K562 (cell line): ENCODE measurements at regions not wholly inside any gene's neighbourhood (a gene's known extent, or its start where the extent isn't known, plus 50 kb on each side); places are given as distances from the start of the nearest gene placed in this dataset.

Experiments used
- ATAC-seq: fragments of 200-7000 bp; cut with Tn5 transposase; 3 replicates; pipeline ENCODE4 v1.9.1; 2020; ENCODE audit warnings: moderate library complexity
- BruUV-seq: library from RNA; stranded (reverse); fragments of 400-500 nt; replicated peaks from 2 replicates; lab custom pipeline; 2021; lab: Mats Ljungman, UMichigan
- CTCF ChIA-PET: fragments of 300-600 bp; formaldehyde crosslinking; extraction: SDS; loops from one replicate; lab custom pipeline; 2021; ENCODE audit warnings: low intra/inter-chr PET ratio; lab: Yijun Ruan, JAX
- POLR2A ChIA-PET: fragments of 300-600, 350-650 bp; sonication (Branson Sonifier 250); formaldehyde crosslinking; extraction: SDS; loops from one replicate; lab custom pipeline; 2021; ENCODE audit warnings: antibody characterized with exemption, inconsistent platforms; lab: Yijun Ruan, JAX
- DNase-seq, 4 experiments: peaks; one replicate each; pipeline versions ENCODE4 v3.0.0 to v3.0.0-alpha.2; 2011 to 2018; ENCODE audit warnings: low spot score in 3 of 4, mixed read lengths in 3 of 4; ENCODE audit errors: extremely low read depth in 1 of 4
- FAIRE-seq: peaks from 2 replicates; lab custom pipeline; 2011; peaks lifted over from hg19 to GRCh38; lab: Jason Lieb, UNC
- H2AFZ ChIP-seq: 2 replicates; pipeline ENCODE4 v1.6.0; 2011; ENCODE audit warnings: low read depth, low read length, control low read depth, inconsistent platforms
- H3K27ac ChIP-seq: fragments of 200-600 bp; 3 replicates; pipeline ENCODE4 v1.8.0; 2011; ENCODE audit warnings: low read depth, mild to moderate bottlenecking, control low read depth, inconsistent platforms, low read length, moderate library complexity, mixed read lengths; ENCODE audit errors: extremely low read depth
- H3K27me3 ChIP-seq, 2 experiments: fragments of 300-600 bp in 1 of 2; 2 replicates in 1 of 2; 3 replicates in 1 of 2; pipeline versions ENCODE4 v1.6.0 to v1.8.0; 2011; ENCODE audit warnings: inconsistent platforms in 2 of 2, low read length in 2 of 2, mild to moderate bottlenecking in 1 of 2, mixed read lengths in 1 of 2, moderate library complexity in 1 of 2; ENCODE audit not compliant: control insufficient read depth in 2 of 2, insufficient read depth in 2 of 2
- H3K36me3 ChIP-seq: fragments of 300-600 bp; 3 replicates; pipeline ENCODE4 v1.8.0; 2011; ENCODE audit warnings: mild to moderate bottlenecking, low read length, inconsistent platforms; ENCODE audit not compliant: control insufficient read depth, insufficient read depth
- H3K4me1 ChIP-seq, 2 experiments: fragments of 200-600 bp in 1 of 2; replicated peaks in 1 of 2; 2 replicates in 1 of 2; 3 replicates in 1 of 2; pipeline versions ENCODE4 v1.5.1 to v1.8.0; 2011; ENCODE audit warnings: inconsistent platforms in 2 of 2, low read length in 2 of 2, mild to moderate bottlenecking in 1 of 2, mixed read lengths in 1 of 2, moderate library complexity in 1 of 2; ENCODE audit not compliant: control insufficient read depth in 2 of 2, insufficient read depth in 2 of 2
- H3K4me2 ChIP-seq: 2 replicates; pipeline ENCODE4 v1.6.1; 2011; ENCODE audit warnings: low read length, control low read depth, inconsistent platforms, mixed read lengths; ENCODE audit not compliant: insufficient read depth
- H3K4me3 ChIP-seq: fragments of 200-600 bp; sonication (generic), shearing (Covaris generic); 2 replicates; pipeline ENCODE4 v1.5.1; 2016; ENCODE audit warnings: control low read depth, inconsistent platforms
- H3K79me2 ChIP-seq: fragments of 200-600 bp; 3 replicates; pipeline ENCODE4 v1.8.0; 2011; ENCODE audit warnings: low read length, inconsistent platforms; ENCODE audit not compliant: control insufficient read depth, insufficient read depth
- H3K9ac ChIP-seq, 2 experiments: 2 replicates each; pipeline versions ENCODE4 v1.6.0 to v1.6.1; 2011; ENCODE audit warnings: low read depth in 2 of 2, low read length in 2 of 2, control low read depth in 1 of 2, inconsistent platforms in 1 of 2, mild to moderate bottlenecking in 1 of 2, mixed read lengths in 1 of 2; ENCODE audit not compliant: insufficient read depth in 1 of 2
- H3K9me1 ChIP-seq: one replicate; pipeline ENCODE4 v1.6.0; 2011; ENCODE audit warnings: inconsistent platforms, mild to moderate bottlenecking, low read length, moderate library complexity; ENCODE audit not compliant: control insufficient read depth, insufficient read depth
- H3K9me3 ChIP-seq: replicated peaks from 2 replicates; pipeline ENCODE4 v1.5.1; 2011; ENCODE audit warnings: low read depth, low read length, inconsistent platforms; ENCODE audit not compliant: control insufficient read depth, insufficient read depth
- H4K20me1 ChIP-seq: replicated peaks from 2 replicates; pipeline ENCODE4 v1.6.1; 2011; ENCODE audit warnings: low read length, inconsistent platforms, mixed read lengths; ENCODE audit not compliant: control insufficient read depth, insufficient read depth
- ATF7 ChIP-seq: fragments of 450-650 bp; IDR thresholded peaks from 2 replicates; pipeline ENCODE4 v1.7.1; 2014; ENCODE audit warnings: mild to moderate bottlenecking, moderate library complexity
- E4F1 ChIP-seq: fragments of 250-450 bp; sonication (Bioruptor Pico); IDR thresholded peaks from 2 replicates; pipeline ENCODE4 v1.5.0; 2021; ENCODE audit warnings: mild to moderate bottlenecking, borderline replicate concordance
- ESRRB ChIP-seq: fragments of 250-450 bp; sonication (Bioruptor Pico); IDR thresholded peaks from 2 replicates; pipeline ENCODE4 v1.5.0; 2020; ENCODE audit warnings: mild to moderate bottlenecking, moderate library complexity, borderline replicate concordance
- FOXJ2 ChIP-seq: fragments of 200-800 bp; sonication (Bioruptor generic); IDR thresholded peaks from 2 replicates; pipeline ENCODE4 v1.6.1; 2016; ENCODE audit warnings: missing genetic modification characterization, missing compliant biosample characterization
- GTF2A2 ChIP-seq: IDR thresholded peaks from 2 replicates; pipeline ENCODE4 v1.6.1; 2016; ENCODE audit warnings: mild to moderate bottlenecking, missing genetic modification characterization, missing compliant biosample characterization
- HOMEZ ChIP-seq: fragments of 250-450 bp; sonication (Bioruptor Pico); IDR thresholded peaks from 2 replicates; pipeline ENCODE4 v1.4.0; 2020; ENCODE audit warnings: mild to moderate bottlenecking, moderate library complexity
- MAZ ChIP-seq, 2 experiments: fragments of 450-650 bp in 1 of 2; sonication (generic) in 1 of 2; formaldehyde crosslinking; IDR thresholded peaks in 1 of 2; conservative IDR thresholded peaks in 1 of 2; 2 replicates each; pipeline versions ENCODE4 v1.4.0 to v1.5.0; 2020; ENCODE audit warnings: mild to moderate bottlenecking in 1 of 2, missing genetic modification reagents in 1 of 2
- RAD51 ChIP-seq: fragments of 450-650 bp; IDR thresholded peaks from 2 replicates; pipeline ENCODE4 v1.7.1; 2016; ENCODE audit warnings: low read depth, mild to moderate bottlenecking, borderline replicate concordance
- RBM25 ChIP-seq: fragments of 200-400 bp; formaldehyde crosslinking; IDR thresholded peaks from 2 replicates; pipeline ENCODE4 v1.6.1; 2018; ENCODE audit warnings: low read length, low read depth, moderate library complexity; ENCODE audit not compliant: severe bottlenecking
- SAP30 ChIP-seq: fragments of 200-600 bp; sonication (generic); IDR thresholded peaks from 2 replicates; pipeline ENCODE4 v1.6.1; 2012; ENCODE audit warnings: borderline replicate concordance, low read depth, mild to moderate bottlenecking, moderate library complexity, low read length, control low read depth, inconsistent platforms; ENCODE audit not compliant: insufficient read depth, poor library complexity, severe bottlenecking
- SIN3A ChIP-seq, 2 experiments: fragments of 150-350 bp in 1 of 2; IDR thresholded peaks; 2 replicates each; pipeline ENCODE4 v1.6.1; 2011 to 2016; ENCODE audit warnings: borderline replicate concordance in 2 of 2, low read depth in 2 of 2, low read length in 2 of 2, mild to moderate bottlenecking in 2 of 2, moderate library complexity in 2 of 2; ENCODE audit not compliant: control insufficient read depth in 1 of 2
- ZFP36 ChIP-seq: fragments of 150-350 bp; IDR thresholded peaks from 2 replicates; pipeline ENCODE4 v1.6.1; 2018; ENCODE audit warnings: low read length, low read depth; ENCODE audit not compliant: partially characterized antibody
- ZNF324 ChIP-seq: fragments of 250-450 bp; sonication (Bioruptor Pico); IDR thresholded peaks from 2 replicates; pipeline ENCODE4 v1.4.0; 2020; ENCODE audit warnings: mild to moderate bottlenecking
- ZNF639 ChIP-seq, 2 experiments: fragments of 200-800 bp in 1 of 2; sonication (Bioruptor generic) in 1 of 2; sonication (generic) in 1 of 2; formaldehyde crosslinking in 1 of 2; IDR thresholded peaks in 1 of 2; conservative IDR thresholded peaks in 1 of 2; 2 replicates each; pipeline versions ENCODE4 v1.5.0 to v1.6.1; 2016 to 2020; ENCODE audit warnings: missing compliant biosample characterization in 1 of 2, missing genetic modification characterization in 1 of 2, missing genetic modification reagents in 1 of 2
- ZNF668 ChIP-seq: fragments of 250-450 bp; sonication (Bioruptor Pico); IDR thresholded peaks from 2 replicates; pipeline ENCODE4 v1.8.0; 2022; ENCODE audit warnings: mild to moderate bottlenecking, inconsistent platforms
- WGBS: fragments of 100-300 bp; shearing (Covaris generic); methylation state at CpG from one replicate; pipeline ENCODE4 v1.1.6; 2016; ENCODE audit warnings: low coverage, mixed read lengths; ENCODE audit not compliant: insufficient coverage; ENCODE audit errors: missing lambda C conversion rate; 5-methylcytosine and 5-hydroxymethylcytosine counted together
- in situ Hi-C: fragments of 300-500 bp; cut with MboI; formaldehyde crosslinking; loops from 4 replicates; pipeline ENCODE4 v1.15.0; 2018; ENCODE audit warnings: inconsistent platforms, mixed read lengths
- intact Hi-C: fragments of 100-400 bp; cut with micrococcal nuclease; formaldehyde crosslinking; loops from 2 replicates; pipeline ENCODE4 v1.14.2; 2022

- no TSS peak for BruUV-seq
- H3K4me3 ChIP-seq: no peak overlapping the region
- peak overlapping the region; percentile 10 for H2AFZ ChIP-seq
- ChIA-PET POLR2A (interaction anchor here (0.7 to 3.2 kb wide), 13 partner anchors 8 to 472 kb away, joined by 3 to 11 read pairs (median 5); partner anchors contain the start of genes HBP1 and PIK3CG), CTCF (interaction anchor here (0.6 kb wide), 1 partner anchor 9 kb away, joined by 3 read pairs; no protein-coding TSS in a partner anchor)
- intact Hi-C loops: loop anchor here (2.0 kb wide), 1 partner anchor 47 kb away; no protein-coding TSS in a partner anchor
- 7% methylated on average over 3 of the region's 3 CpGs for WGBS
- no peaks in the 10 kb centered on the region for H3K36me3 ChIP-seq
- H3K27me3 ChIP-seq: no peaks in the 10 kb centered on the region
- FAIRE-seq: no peak
- no peak overlapping the region for H3K4me2 ChIP-seq
- H3K27ac ChIP-seq: no peak overlapping the region
- H3K9me1 ChIP-seq: no peaks in the 10 kb centered on the region
- H3K9me3 ChIP-seq: no peaks in the 10 kb centered on the region
- no peak for DNase-seq
- no peaks in the 10 kb centered on the region for H4K20me1 ChIP-seq
- in situ Hi-C loops: no loop called here
- H3K79me2 ChIP-seq: no peaks in the 10 kb centered on the region
- no peak overlapping the region for H3K9ac ChIP-seq
- peaks cover 0 to 44% of the 10 kb centered on the region in 2 experiments; a peak in 4 of 5 replicates for H3K4me1 ChIP-seq
- ATAC-seq: no peak
- TF ChIP-seq E4F1 (CRISPR knock-in tag) (peak; percentile 73; the same call in 1 of the 2 replicates), ZFP36 (no peak), RAD51 (no peak), HOMEZ (CRISPR knock-in tag) (no peak), ZNF639 (CRISPR knock-in tag; conservative IDR thresholded peaks at IDR 0.05 in 1 of 2, IDR thresholded peaks at IDR 0.05 in 1 of 2) (0 out of 4 replicates have a peak, but pooled peaks of 1 of the 2 experiments have one; percentile 13), FOXJ2 (tag) (peak; percentile 19; the same call in 1 of the 2 replicates), ESRRB (CRISPR knock-in tag) (no peak), GTF2A2 (tag) (0 out of 2 replicates have a peak, but pooled peaks have one; percentile 5), SAP30 (no peak), ZNF324 (no peak), SIN3A (IDR thresholded peaks at IDR 0.05; ENCODE audit: borderline replicate concordance in 2 of 2, control insufficient read depth in 1 of 2, low read depth in 2 of 2, low read length in 2 of 2) (no peak), ATF7 (no peak), MAZ (CRISPR knock-in tag; conservative IDR thresholded peaks at IDR 0.05 in 1 of 2, IDR thresholded peaks at IDR 0.05 in 1 of 2) (no peak), ZNF668 (no peak), RBM25 (peak; percentile 18)
Measured at GRCh38 chr7:106811472-106811871, 53.6 kb upstream of the PIK3CG start.
